ENCODE measurements at regions not wholly inside any gene's neighbourhood (a gene's known extent, or its start where the extent isn't known, plus 50 kb on each side); places are given as distances from the start of the nearest gene placed in this dataset.

DNA sequence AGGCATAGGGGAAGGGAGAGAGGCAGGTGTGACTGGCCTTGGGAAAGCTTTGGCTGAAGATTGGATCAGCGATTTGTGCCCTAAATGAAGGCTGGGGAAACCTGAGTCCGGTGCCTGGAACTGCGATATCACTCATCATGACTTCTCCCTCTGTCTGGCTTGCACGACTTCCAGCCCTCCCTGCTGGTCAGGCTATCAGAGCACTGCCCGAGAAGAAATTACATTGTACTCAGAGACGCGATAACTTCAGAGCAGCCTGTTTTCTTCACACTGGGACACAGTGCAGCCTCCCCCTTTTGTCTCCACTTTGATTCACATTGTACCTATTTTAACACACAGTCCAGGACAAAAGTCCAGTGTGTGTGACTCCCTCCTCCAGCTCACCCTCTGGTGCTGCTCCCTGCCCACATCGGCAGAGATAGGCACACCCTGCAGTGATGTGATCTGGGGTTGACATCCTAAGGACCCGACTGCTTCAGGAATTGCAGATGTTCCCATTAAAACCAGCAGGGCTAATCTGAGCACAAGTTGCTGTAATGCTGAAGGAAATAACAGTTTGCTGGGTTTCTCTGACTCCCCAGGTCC lies 62.1 kb upstream of the CADM1 start (continued):
- no peak for TF ChIP-seq MAX (IDR thresholded peaks at IDR 0.05; ENCODE audit: low read depth)

GRCh38 chr11:115564851-115565250 lies 60.6 kb upstream of the CADM1 start:
- H3K4me3 ChIP-seq (ENCODE audit: low read depth in 2 of 2, low read length in 1 of 2), result no peak overlapping the region
- ChIA-PET CTCF (no interaction called here), POLR2A (no interaction called here)
- DNase-seq, result no peak
- no peak for TF ChIP-seq GATA2 (CRISPR knock-in tag; IDR thresholded peaks at IDR 0.05)
- TF ChIP-seq YY1 (IDR thresholded peaks at IDR 0.05; ENCODE audit: low read depth), result no peak
- TF ChIP-seq USF2 (IDR thresholded peaks at IDR 0.05; ENCODE audit: borderline replicate concordance, low read depth, low read length), result no peak
- no peak for TF ChIP-seq SIN3A (IDR thresholded peaks at IDR 0.05; ENCODE audit: borderline replicate concordance, low read depth, low read length)
- TF ChIP-seq SMC3 (IDR thresholded peaks at IDR 0.05; ENCODE audit: low read depth, low read length), result no peak
- TF ChIP-seq TEAD4 (IDR thresholded peaks at IDR 0.05; ENCODE audit: borderline replicate concordance, insufficient read depth), result no peak
- no peak for TF ChIP-seq GABPA (IDR thresholded peaks at IDR 0.05; ENCODE audit: low read depth)
- no peak for TF ChIP-seq NFIC (IDR thresholded peaks at IDR 0.05; ENCODE audit: borderline replicate concordance)
- no peak for TF ChIP-seq MAX (IDR thresholded peaks at IDR 0.05; ENCODE audit: low read depth)
- TF ChIP-seq EP300 (IDR thresholded peaks at IDR 0.05; ENCODE audit: borderline replicate concordance in 1 of 2, low read depth in 1 of 2, low read length in 1 of 2), result no peak
- TF ChIP-seq RXRA (IDR thresholded peaks at IDR 0.05; ENCODE audit: borderline replicate concordance, low read depth), result no peak
- no peak for TF ChIP-seq RAD21 (IDR thresholded peaks at IDR 0.05; ENCODE audit: low read length)
- no peak for TF ChIP-seq CTCF (IDR thresholded peaks at IDR 0.05)
- TF ChIP-seq, protein P1, sequence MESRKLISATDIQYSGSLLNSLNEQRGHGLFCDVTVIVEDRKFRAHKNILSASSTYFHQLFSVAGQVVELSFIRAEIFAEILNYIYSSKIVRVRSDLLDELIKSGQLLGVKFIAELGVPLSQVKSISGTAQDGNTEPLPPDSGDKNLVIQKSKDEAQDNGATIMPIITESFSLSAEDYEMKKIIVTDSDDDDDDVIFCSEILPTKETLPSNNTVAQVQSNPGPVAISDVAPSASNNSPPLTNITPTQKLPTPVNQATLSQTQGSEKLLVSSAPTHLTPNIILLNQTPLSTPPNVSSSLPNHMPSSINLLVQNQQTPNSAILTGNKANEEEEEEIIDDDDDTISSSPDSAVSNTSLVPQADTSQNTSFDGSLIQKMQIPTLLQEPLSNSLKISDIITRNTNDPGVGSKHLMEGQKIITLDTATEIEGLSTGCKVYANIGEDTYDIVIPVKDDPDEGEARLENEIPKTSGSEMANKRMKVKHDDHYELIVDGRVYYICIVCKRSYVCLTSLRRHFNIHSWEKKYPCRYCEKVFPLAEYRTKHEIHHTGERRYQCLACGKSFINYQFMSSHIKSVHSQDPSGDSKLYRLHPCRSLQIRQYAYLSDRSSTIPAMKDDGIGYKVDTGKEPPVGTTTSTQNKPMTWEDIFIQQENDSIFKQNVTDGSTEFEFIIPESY (IDR thresholded peaks at IDR 0.05; ENCODE audit: borderline replicate concordance, low read depth), result no peak
- no peak for TF ChIP-seq USF1 (IDR thresholded peaks at IDR 0.05; ENCODE audit: borderline replicate concordance, low read depth)
- H3K9me2 ChIP-seq, result no peaks in the 10 kb centered on the region
- H3K4me2 ChIP-seq, result no peak overlapping the region
- H3F3A ChIP-seq (replicated peaks; ENCODE audit: insufficient read depth), result no peaks in the 10 kb centered on the region
- no peak overlapping the region for H2AFZ ChIP-seq (ENCODE audit: low read depth)
- 42% methylated on average over 7 of the region's 8 CpGs for WGBS (ENCODE audit: low lambda C conversion rate)
- 0 out of 2 replicates have a peak, but pooled peaks cover 5% of the 10 kb centered on the region for H3K27me3 ChIP-seq (ENCODE audit: insufficient read depth)
- no peaks in the 10 kb centered on the region for H4K20me1 ChIP-seq (ENCODE audit: insufficient read depth)
- peaks cover 0 to 19% of the 10 kb centered on the region in 2 experiments; a peak in 1 of 4 replicates for H3K4me1 ChIP-seq (ENCODE audit: control insufficient read depth in 1 of 2, insufficient read depth in 2 of 2, low read depth in 1 of 2, low read length in 1 of 2)
- H3K79me2 ChIP-seq (ENCODE audit: insufficient read depth), result no peaks in the 10 kb centered on the region
- H3K9ac ChIP-seq, result no peak overlapping the region
- no peak overlapping the region for H3K27ac ChIP-seq (ENCODE audit: low read depth in 2 of 2, low read length in 1 of 2)
- H3K36me3 ChIP-seq (replicated peaks in 1 of 2; ENCODE audit: control insufficient read depth in 1 of 2, insufficient read depth in 2 of 2, low read length in 1 of 2), result no peaks in the 10 kb centered on the region
- H3K9me3 ChIP-seq, result no peaks in the 10 kb centered on the region

Measured in SK-N-SH (cell line).